ENCODE measurements at regions not wholly inside any gene's neighbourhood (a gene's known extent, or its start where the extent isn't known, plus 50 kb on each side); places are given as distances from the start of the nearest gene placed in this dataset.

- TF ChIP-seq CTCF (IDR thresholded peaks at IDR 0.05), result no peak
- TF ChIP-seq POLR2A (IDR thresholded peaks at IDR 0.05), result no peak
Observed at GRCh38 chr4:75376543-75376942, 137.7 kb downstream of the RCHY1 start.

All from right lobe of liver (tissue), 4 donors.